SK-N-SH treated with all-trans-retinoic acid at 6 μM for 48 hours (cell line): ENCODE measurements at regions not wholly inside any gene's neighbourhood (a gene's known extent, or its start where the extent isn't known, plus 50 kb on each side); places are given as distances from the start of the nearest gene placed in this dataset.

Source experiments
- ARNTL ChIP-seq: fragments of 450-650 bp; formaldehyde crosslinking; IDR thresholded peaks from 2 replicates; pipeline ENCODE4 v1.5.0; 2020; ENCODE audit warnings: low read depth, mild to moderate bottlenecking, moderate library complexity, borderline replicate concordance
- ESRRG ChIP-seq: fragments of 250-450 bp; sonication (Bioruptor Pico); IDR thresholded peaks from 2 replicates; pipeline ENCODE4 v1.6.1; 2021; ENCODE audit warnings: mild to moderate bottlenecking
- GLIS3 ChIP-seq: fragments of 250-450 bp; sonication (Bioruptor Pico); IDR thresholded peaks from 2 replicates; pipeline ENCODE4 v1.5.0; 2020; ENCODE audit warnings: mild to moderate bottlenecking, moderate library complexity
- ISL1 ChIP-seq: fragments of 250-450 bp; sonication (Bioruptor Pico); IDR thresholded peaks from 2 replicates; pipeline ENCODE4 v2.1.2; 2022; ENCODE audit warnings: mild to moderate bottlenecking, moderate library complexity
- SNAI2 ChIP-seq: fragments of 250-450 bp; sonication (Bioruptor Pico); IDR thresholded peaks from 2 replicates; pipeline ENCODE4 v1.5.0; 2020; ENCODE audit warnings: mild to moderate bottlenecking, moderate library complexity
- TOX ChIP-seq: fragments of 250-450 bp; sonication (Bioruptor Pico); IDR thresholded peaks from 2 replicates; pipeline ENCODE4 v1.8.0; 2021; ENCODE audit warnings: mild to moderate bottlenecking, moderate library complexity, borderline replicate concordance
- ZNF565 ChIP-seq: fragments of 450-650 bp; formaldehyde crosslinking; conservative IDR thresholded peaks from 2 replicates; pipeline ENCODE4 v1.5.0; 2020; ENCODE audit warnings: low read depth, mild to moderate bottlenecking, moderate library complexity
- TF ChIP-seq, protein P1 (sequence below): fragments of 250-450 bp; sonication (Bioruptor Pico); IDR thresholded peaks from 2 replicates; pipeline ENCODE4 v1.8.0; 2020; ENCODE audit warnings: mild to moderate bottlenecking, moderate library complexity, borderline replicate concordance

GRCh38 chr1:14049965-14050364 is 350.0 kb downstream of the PRDM2 start:
- no peak for TF ChIP-seq GLIS3 (CRISPR knock-in tag)
- no peak for TF ChIP-seq ZNF565 (CRISPR knock-in tag)
- TF ChIP-seq, protein P1, sequence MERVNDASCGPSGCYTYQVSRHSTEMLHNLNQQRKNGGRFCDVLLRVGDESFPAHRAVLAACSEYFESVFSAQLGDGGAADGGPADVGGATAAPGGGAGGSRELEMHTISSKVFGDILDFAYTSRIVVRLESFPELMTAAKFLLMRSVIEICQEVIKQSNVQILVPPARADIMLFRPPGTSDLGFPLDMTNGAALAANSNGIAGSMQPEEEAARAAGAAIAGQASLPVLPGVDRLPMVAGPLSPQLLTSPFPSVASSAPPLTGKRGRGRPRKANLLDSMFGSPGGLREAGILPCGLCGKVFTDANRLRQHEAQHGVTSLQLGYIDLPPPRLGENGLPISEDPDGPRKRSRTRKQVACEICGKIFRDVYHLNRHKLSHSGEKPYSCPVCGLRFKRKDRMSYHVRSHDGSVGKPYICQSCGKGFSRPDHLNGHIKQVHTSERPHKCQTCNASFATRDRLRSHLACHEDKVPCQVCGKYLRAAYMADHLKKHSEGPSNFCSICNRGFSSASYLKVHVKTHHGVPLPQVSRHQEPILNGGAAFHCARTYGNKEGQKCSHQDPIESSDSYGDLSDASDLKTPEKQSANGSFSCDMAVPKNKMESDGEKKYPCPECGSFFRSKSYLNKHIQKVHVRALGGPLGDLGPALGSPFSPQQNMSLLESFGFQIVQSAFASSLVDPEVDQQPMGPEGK (CRISPR knock-in tag) = no peak
- TF ChIP-seq TOX (CRISPR knock-in tag) = no peak
- TF ChIP-seq ARNTL = no peak
- TF ChIP-seq SNAI2 (CRISPR knock-in tag) = no peak
- no peak for TF ChIP-seq ISL1
- TF ChIP-seq ESRRG = no peak
